ENCODE measurements at regions not wholly inside any gene's neighbourhood (a gene's known extent, or its start where the extent isn't known, plus 50 kb on each side); places are given as distances from the start of the nearest gene placed in this dataset.

DNA sequence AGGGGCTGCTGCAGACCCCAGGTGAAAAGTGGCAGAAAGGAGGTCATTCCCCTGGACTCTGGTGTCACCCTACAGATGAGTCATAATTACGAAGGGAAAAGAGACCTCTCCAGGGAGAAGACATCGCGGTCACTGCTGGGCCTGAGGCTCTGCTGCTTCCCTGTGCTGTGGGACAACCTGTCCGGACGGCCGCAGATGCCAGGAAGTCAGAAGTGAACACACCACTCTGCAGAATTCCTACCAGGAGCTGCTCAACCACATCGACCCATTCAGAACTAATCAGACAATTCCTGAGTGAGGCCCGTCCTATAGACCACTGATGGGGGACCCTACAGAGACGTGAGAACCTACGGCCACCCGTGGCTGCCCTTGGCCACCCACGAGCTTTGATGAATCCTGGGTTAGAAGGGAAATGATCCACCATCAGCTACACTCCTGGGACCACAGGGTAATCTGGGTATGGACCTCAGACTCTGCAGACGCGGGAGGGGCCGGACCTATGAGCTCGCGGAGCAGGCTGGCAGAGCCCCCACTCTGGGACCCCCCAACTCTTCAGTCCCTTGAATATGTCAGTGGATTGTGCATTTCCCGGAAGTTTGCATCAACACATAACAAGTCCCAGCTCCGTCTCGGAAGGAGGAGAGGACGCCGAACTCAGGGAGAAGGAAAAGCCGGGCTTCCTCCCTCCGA lies 636.7 kb downstream of the BRD1 start:
- no peaks in the 10 kb centered on the region for H3K79me1 ChIP-seq (ENCODE audit: low read depth in 1 of 2, low read length in 2 of 2)
- no peak for ATAC-seq (ENCODE audit: low read depth)
- no peak overlapping the region for H3K23ac ChIP-seq (ENCODE audit: low read depth, low read length)
- H3K18ac ChIP-seq (ENCODE audit: low read depth, low read length) = no peak overlapping the region
- in situ Hi-C loops (cut with MboI; ENCODE audit: low sequenced_read_pairs) = no loop called here
- no peaks in the 10 kb centered on the region for H4K20me1 ChIP-seq (ENCODE audit: insufficient read depth, low read length)
- DNase-seq = no peak
- no peak overlapping the region for H3K27ac ChIP-seq (ENCODE audit: insufficient read depth, low read length)
- 73% methylated on average over 5 of the region's 24 CpGs; no CpG with 5 or more reads in 1 of the 2 experiments for whole genome bisulfite sequencing, 2 experiments (ENCODE audit: extremely low coverage in 2 of 2, insufficient read length in 1 of 2)
- dilution Hi-C loops (cut with HindIII; ENCODE audit: low sequenced_read_pairs, unreplicated experiment) = no loop called here
- no peak overlapping the region for H2AK5ac ChIP-seq (ENCODE audit: low read depth, low read length)
- no peaks in the 10 kb centered on the region for H3K27me3 ChIP-seq (ENCODE audit: control insufficient read depth, insufficient read depth, low read length)
- no peak overlapping the region for H3K4ac ChIP-seq (ENCODE audit: low read depth, low read length)
- no peak overlapping the region for H3K4me3 ChIP-seq (ENCODE audit: insufficient read depth, low read depth, low read length)
- no TSS peak for BruUV-seq (replicated peaks)
- no peak overlapping the region for H3K14ac ChIP-seq (replicated peaks; ENCODE audit: low read depth, low read length)
- TF ChIP-seq, protein P1, sequence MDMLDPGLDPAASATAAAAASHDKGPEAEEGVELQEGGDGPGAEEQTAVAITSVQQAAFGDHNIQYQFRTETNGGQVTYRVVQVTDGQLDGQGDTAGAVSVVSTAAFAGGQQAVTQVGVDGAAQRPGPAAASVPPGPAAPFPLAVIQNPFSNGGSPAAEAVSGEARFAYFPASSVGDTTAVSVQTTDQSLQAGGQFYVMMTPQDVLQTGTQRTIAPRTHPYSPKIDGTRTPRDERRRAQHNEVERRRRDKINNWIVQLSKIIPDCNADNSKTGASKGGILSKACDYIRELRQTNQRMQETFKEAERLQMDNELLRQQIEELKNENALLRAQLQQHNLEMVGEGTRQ (IDR thresholded peaks at IDR 0.05; ENCODE audit: low read depth, low read length) = no peak
- TF ChIP-seq CEBPB (IDR thresholded peaks at IDR 0.05; ENCODE audit: low read depth, low read length) = no peak
- TF ChIP-seq SMC3 (IDR thresholded peaks at IDR 0.05; ENCODE audit: low read depth, low read length) = no peak
- TF ChIP-seq, protein P2, sequence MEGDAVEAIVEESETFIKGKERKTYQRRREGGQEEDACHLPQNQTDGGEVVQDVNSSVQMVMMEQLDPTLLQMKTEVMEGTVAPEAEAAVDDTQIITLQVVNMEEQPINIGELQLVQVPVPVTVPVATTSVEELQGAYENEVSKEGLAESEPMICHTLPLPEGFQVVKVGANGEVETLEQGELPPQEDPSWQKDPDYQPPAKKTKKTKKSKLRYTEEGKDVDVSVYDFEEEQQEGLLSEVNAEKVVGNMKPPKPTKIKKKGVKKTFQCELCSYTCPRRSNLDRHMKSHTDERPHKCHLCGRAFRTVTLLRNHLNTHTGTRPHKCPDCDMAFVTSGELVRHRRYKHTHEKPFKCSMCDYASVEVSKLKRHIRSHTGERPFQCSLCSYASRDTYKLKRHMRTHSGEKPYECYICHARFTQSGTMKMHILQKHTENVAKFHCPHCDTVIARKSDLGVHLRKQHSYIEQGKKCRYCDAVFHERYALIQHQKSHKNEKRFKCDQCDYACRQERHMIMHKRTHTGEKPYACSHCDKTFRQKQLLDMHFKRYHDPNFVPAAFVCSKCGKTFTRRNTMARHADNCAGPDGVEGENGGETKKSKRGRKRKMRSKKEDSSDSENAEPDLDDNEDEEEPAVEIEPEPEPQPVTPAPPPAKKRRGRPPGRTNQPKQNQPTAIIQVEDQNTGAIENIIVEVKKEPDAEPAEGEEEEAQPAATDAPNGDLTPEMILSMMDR (conservative IDR thresholded peaks at IDR 0.05; ENCODE audit: low read depth, low read length) = no peak
- no peak for TF ChIP-seq NFE2L2 (IDR thresholded peaks at IDR 0.05; ENCODE audit: low read depth, low read length)
- no peak for TF ChIP-seq MAFK (IDR thresholded peaks at IDR 0.05; ENCODE audit: low read depth, low read length)
- TF ChIP-seq, protein P3, sequence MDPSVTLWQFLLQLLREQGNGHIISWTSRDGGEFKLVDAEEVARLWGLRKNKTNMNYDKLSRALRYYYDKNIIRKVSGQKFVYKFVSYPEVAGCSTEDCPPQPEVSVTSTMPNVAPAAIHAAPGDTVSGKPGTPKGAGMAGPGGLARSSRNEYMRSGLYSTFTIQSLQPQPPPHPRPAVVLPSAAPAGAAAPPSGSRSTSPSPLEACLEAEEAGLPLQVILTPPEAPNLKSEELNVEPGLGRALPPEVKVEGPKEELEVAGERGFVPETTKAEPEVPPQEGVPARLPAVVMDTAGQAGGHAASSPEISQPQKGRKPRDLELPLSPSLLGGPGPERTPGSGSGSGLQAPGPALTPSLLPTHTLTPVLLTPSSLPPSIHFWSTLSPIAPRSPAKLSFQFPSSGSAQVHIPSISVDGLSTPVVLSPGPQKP (IDR thresholded peaks at IDR 0.05; ENCODE audit: borderline replicate concordance, low read depth, low read length) = no peak
- TF ChIP-seq BHLHE40 (IDR thresholded peaks at IDR 0.05; ENCODE audit: low read depth, low read length) = no peak
- no peak for TF ChIP-seq RAD21 (IDR thresholded peaks at IDR 0.05; ENCODE audit: low read length)
- TF ChIP-seq MXI1 (IDR thresholded peaks at IDR 0.05; ENCODE audit: borderline replicate concordance, low read depth, low read length) = no peak
- no peak for TF ChIP-seq FOS (IDR thresholded peaks at IDR 0.05; ENCODE audit: low read depth, low read length)
- TF ChIP-seq RCOR1 (IDR thresholded peaks at IDR 0.05; ENCODE audit: insufficient replicate concordance, low read length) = no peak
- no peak for TF ChIP-seq RFX5 (IDR thresholded peaks at IDR 0.05; ENCODE audit: low read depth, low read length)
- no peak for TF ChIP-seq CHD1 (IDR thresholded peaks at IDR 0.05; ENCODE audit: low read depth, low read length)
- no peak for TF ChIP-seq MAZ (IDR thresholded peaks at IDR 0.05; ENCODE audit: borderline replicate concordance, low read depth, low read length)
- TF ChIP-seq POLR2A (IDR thresholded peaks at IDR 0.05; ENCODE audit: low read depth, low read length) = no peak
- H2BK15ac ChIP-seq (ENCODE audit: low read depth, low read length) = no peak overlapping the region
- no peak overlapping the region for H2BK120ac ChIP-seq (ENCODE audit: low read depth, low read length)
- H2AK9ac ChIP-seq (replicated peaks; ENCODE audit: low read depth, low read length, poor library complexity) = no peak overlapping the region
- peaks cover 70% of the 10 kb centered on the region for H3K9me3 ChIP-seq (ENCODE audit: control insufficient read depth, insufficient read depth, low read length)
- CTCF ChIA-PET = no interaction called here
- intact Hi-C loops (cut with micrococcal nuclease) = no loop called here
- POLR2A ChIA-PET (ENCODE audit: unreplicated experiment) = no interaction called here
- H3K56ac ChIP-seq (ENCODE audit: extremely low read depth, insufficient read depth, low read length) = no peak overlapping the region
- H2BK20ac ChIP-seq (ENCODE audit: low read depth, low read length) = no peak overlapping the region
- no peak overlapping the region for H2BK5ac ChIP-seq (ENCODE audit: low read depth, low read length, poor library complexity, severe bottlenecking)
- no peak overlapping the region for H4K5ac ChIP-seq (ENCODE audit: low read depth, low read length)
- no peak overlapping the region for H4K8ac ChIP-seq (ENCODE audit: low read depth in 2 of 2, low read length in 2 of 2)
- H3K9ac ChIP-seq (ENCODE audit: low read depth, low read length) = no peak overlapping the region
- H3K4me2 ChIP-seq (ENCODE audit: low read depth, low read length) = no peak overlapping the region
- H3K9me1 ChIP-seq (ENCODE audit: insufficient read depth, low read length) = no peaks in the 10 kb centered on the region
- no peaks in the 10 kb centered on the region for H3K4me1 ChIP-seq (ENCODE audit: control insufficient read depth, insufficient read depth, low read length)
- H2AFZ ChIP-seq (replicated peaks; ENCODE audit: low read length, poor library complexity) = no peak overlapping the region
- H4K91ac ChIP-seq (ENCODE audit: insufficient read depth, low read depth, low read length) = no peak overlapping the region
- no peaks in the 10 kb centered on the region for H3K36me3 ChIP-seq (ENCODE audit: control insufficient read depth, insufficient read depth, low read length)

All from IMR-90 (cell line).